HG02870 (cell line): ENCODE measurements at regions not wholly inside any gene's neighbourhood (a gene's known extent, or its start where the extent isn't known, plus 50 kb on each side); places are given as distances from the start of the nearest gene placed in this dataset.

Experiments
- ATAC-seq: cut with Tn5 transposase; IDR thresholded peaks from one replicate; pipeline ENCODE4 v1.9.1; 2021; ENCODE audit warnings: mild to moderate bottlenecking, moderate library complexity; ENCODE audit not compliant: unreplicated experiment

- ATAC-seq: no peak
Measured at GRCh38 chr3:106371971-106372805, 503.4 kb upstream of the CBLB start.

GRCh38 chr3:106372806-106373190, 504.0 kb upstream of the CBLB start:
- ATAC-seq: no peak

GRCh38 chr3:106376016-106376570, 507.3 kb upstream of the CBLB start:
- no peak for ATAC-seq

GRCh38 chr3:106379251-106379750, 510.5 kb upstream of the CBLB start:
- no peak for ATAC-seq

GRCh38 chr3:106380232-106380631, 511.4 kb upstream of the CBLB start:
- ATAC-seq: no peak

- ATAC-seq: no peak
Measured at GRCh38 chr3:106381286-106381938, 512.6 kb upstream of the CBLB start.

- ATAC-seq: no peak
Measured at GRCh38 chr3:106381939-106382335, 513.1 kb upstream of the CBLB start.

- ATAC-seq: no peak
Measured at GRCh38 chr3:106386050-106386449, 517.2 kb upstream of the CBLB start.

- no peak for ATAC-seq
Measured at GRCh38 chr3:106392915-106393314, 524.1 kb upstream of the CBLB start.

- no peak for ATAC-seq
Measured at GRCh38 chr3:106397006-106397405, 528.2 kb upstream of the CBLB start.

GRCh38 chr3:106398891-106399600, 530.2 kb upstream of the CBLB start:
- ATAC-seq: no peak

- no peak for ATAC-seq
Measured at GRCh38 chr3:106399761-106400160, 530.9 kb upstream of the CBLB start.

GRCh38 chr3:106401666-106402490, 533.1 kb upstream of the CBLB start:
- ATAC-seq: no peak

- ATAC-seq: no peak
Measured at GRCh38 chr3:106403371-106404145, 534.7 kb upstream of the CBLB start.

GRCh38 chr3:106413683-106414082, 544.9 kb upstream of the CBLB start:
- no peak for ATAC-seq

- no peak for ATAC-seq
Measured at GRCh38 chr3:106420628-106421027, 551.8 kb upstream of the CBLB start.

- ATAC-seq: no peak
Measured at GRCh38 chr3:106421426-106421825, 552.6 kb upstream of the CBLB start.

GRCh38 chr3:106421909-106422308, 553.1 kb upstream of the CBLB start:
- ATAC-seq: no peak

- peak; percentile 78 for ATAC-seq
Measured at GRCh38 chr3:106423321-106424225, 554.8 kb upstream of the CBLB start.
